Suppressor macrophage treated with lipopolysaccharide for 1 hour (primary cell): ENCODE measurements at regions not wholly inside any gene's neighbourhood (a gene's known extent, or its start where the extent isn't known, plus 50 kb on each side); places are given as distances from the start of the nearest gene placed in this dataset.

Source experiments
- DNase-seq, 3 donors: peaks; one replicate each; pipeline ENCODE4 v3.0.0-alpha.2; 2020 to 2022

DNA sequence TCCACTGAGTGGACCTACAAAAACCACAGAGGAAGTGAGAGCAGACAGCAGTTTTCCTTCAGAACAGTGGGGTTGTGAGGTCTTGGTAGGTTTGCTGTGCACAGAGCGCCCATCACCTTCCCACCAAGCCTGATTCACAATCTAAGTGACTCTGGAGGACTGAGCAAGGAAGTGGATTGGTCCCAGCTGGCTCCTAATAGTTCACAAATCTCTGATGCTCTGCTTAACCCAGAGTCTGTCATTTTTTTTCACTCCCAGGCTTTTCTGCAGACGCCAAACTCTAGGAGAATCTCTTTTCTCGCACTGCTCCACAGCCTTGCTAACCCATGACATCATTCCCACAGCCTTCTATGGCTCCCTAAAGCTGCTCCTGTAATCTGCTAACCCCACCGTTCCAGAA lies 280.4 kb downstream of the C1D start:
- no peak for DNase-seq

DNA sequence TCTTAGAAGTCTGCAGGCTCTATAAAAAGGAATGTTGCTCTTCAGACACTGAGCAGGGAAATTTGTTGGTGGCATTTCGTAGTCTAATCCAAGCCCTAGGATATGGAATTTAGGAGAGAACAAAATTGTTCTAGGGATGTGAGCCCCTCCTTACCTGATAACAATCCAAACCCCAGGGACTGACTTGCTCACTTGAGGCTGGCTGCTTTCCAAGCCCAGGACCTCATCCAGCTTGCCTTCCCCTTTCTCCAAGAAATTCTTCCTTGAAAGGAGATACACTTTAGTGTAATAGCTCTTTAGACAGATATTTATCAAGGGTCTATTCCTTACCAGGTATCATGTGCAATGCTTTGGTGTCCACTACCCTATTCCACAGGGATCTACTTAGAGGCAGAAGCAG lies 279.8 kb downstream of the C1D start:
- no peak for DNase-seq

DNA sequence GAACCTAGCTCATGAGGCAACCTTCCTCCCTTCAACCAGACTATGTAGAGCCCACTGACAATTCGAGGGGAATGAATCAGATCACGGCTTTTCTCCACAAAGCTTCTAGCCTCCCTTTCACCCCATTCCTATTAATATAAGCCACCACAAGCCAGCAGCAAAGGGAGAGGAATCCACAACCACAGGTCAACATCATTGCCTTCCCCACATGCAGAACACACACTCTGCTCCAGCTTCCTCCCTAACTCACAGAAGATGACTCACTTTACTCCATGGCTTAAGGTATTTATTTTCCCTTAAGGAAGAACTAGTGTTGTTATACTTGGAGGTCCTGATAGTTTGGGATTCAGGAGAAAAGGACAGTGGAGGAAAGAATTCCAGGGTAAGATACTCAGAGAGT lies 272.2 kb downstream of the C1D start:
- no peak for DNase-seq

- DNase-seq, result no peak
These were observed 270.6 kb downstream of the C1D start for GRCh38 chr2:67792191-67792590.

- DNase-seq, result no peak
These were observed 270.1 kb downstream of the C1D start for GRCh38 chr2:67792681-67793091.

DNA sequence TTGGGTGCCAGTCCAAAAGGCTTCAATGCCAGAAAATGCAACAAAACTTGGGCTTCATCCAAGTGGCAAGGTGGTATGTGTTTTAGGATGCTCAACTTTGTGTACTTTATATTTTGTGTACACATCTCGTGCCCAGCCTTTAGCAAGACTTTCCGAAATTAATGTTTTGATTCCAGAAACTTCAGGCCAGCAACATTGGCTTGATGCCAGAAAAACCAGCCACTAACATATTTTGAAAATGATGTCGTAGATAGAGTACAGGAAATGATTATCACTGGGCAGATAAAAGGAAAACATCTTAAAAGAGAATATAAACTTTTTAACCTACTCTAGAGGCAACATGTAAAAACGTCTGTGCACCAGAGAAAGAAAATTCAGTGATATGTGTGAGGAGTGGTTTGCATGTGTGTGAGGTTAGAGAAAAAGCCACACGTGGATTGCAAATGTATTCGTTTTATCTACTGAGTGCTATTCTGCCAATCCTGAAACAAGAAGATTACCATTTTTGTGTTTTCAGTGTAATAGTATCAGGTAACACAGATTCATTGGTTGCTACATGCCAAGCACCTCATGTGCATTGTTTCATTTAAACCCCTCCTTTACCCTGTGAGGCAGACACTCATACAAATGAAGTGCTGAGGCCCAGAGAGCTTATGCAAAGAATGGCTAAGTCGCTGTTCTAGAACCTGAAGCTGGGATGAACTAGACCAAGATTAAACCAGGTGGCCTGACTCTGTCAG lies 264.8 kb downstream of the C1D start:
- DNase-seq, result no peak

- DNase-seq, result no peak
These were observed 264.2 kb downstream of the C1D start for GRCh38 chr2:67798541-67799160.

DNA sequence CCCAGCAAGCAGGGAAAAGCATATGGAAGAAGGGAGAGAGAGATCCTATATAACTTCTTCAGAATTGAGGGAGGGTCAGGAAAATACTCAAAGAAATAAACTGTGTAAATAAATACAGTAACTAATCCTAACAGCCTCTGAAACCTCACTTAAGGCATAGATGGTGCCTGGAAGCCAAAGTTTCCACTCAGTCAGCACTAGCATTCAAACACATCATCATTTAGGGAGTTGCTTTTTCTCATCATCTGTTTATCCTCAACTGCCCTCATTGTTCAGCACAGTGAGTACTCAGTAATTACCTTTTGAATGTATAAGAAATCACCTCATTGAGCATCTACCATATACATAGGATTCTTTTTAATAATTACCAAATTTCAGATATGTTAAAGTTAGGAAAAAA lies 262.9 kb downstream of the C1D start:
- DNase-seq, result no peak

GRCh38 chr2:67802291-67802690 lies 260.5 kb downstream of the C1D start:
- no peak for DNase-seq

- DNase-seq, result no peak
These were observed 260.0 kb downstream of the C1D start for GRCh38 chr2:67802824-67803223.

DNA sequence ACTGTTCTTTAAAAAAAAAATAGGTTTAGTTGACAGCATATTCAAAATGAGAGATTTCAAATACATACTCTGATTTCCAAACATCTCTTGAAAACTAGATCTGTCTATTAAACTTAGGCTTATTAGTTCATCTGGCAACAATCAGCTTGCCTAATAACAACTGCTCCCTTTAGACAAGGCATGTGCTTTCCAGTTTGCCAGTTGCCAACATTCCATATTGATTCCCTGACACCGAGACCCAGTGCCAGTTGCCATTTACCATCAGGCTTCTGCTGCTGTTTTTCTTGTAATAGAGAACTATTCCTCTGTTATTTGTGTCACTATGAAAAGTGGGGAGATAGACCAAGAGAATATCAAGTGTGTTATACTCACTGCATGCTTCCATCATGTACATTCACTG lies 256.0 kb downstream of the C1D start:
- DNase-seq, result no peak

- no peak for DNase-seq
These were observed 254.7 kb downstream of the C1D start for GRCh38 chr2:67808112-67808511.

DNA sequence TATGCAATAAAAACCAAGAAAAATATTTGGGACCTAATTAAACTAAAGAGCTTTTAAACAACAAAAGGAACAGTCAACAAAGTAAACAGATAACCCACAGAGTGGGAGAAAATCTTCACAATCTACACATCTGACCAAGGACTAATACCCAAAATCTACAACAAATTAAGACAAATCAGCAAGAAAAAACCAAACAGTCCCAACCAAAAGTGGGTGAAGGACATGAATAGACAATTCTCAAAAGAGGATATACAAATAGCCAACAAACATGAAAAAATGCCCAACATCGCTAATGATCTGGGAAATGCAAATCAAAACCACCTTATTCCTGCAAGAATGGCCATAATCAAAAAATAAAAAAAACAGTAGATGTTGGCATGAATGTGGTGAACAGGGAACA lies 250.1 kb downstream of the C1D start:
- DNase-seq, result no peak

DNA sequence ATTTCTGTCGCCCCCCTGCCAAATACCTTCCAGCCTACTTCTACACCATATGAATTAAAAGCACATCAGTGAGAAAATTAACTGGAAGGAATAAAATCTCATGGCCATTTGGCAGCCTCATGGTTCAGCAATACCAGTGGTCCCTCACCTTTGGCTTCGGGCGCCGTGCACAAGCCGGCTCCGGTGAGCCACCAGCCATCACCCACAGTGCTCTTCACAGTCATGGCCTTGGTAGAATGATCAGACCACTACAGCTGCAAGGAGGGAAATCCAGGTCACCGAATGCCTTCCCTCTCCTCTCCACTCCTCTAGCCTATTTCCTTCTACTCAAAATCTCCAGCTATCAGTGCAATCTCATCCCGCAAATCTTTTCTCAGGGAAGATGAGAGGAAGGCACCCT lies 239.1 kb downstream of the C1D start:
- no peak for DNase-seq

DNA sequence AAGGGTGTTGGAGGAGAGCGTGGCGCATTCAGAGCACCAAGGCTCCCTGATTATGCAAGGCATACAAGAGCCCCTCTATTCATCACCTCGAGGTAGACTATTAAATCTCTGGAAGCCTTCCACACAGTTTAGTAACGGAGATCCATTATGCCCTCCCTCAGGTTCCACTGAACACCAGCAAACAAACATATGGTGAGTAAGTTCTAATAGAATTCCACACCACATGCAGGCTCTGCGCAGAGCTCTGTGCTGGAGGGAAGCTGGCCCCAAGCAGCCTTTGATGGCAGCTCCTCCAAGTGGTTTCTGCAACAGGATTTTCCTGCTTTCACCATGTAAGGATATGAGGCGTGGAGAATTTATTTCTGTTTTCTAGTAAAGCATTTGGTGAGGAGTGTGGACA lies 238.6 kb downstream of the C1D start:
- DNase-seq, result no peak

GRCh38 chr2:67825476-67825875 lies 237.3 kb downstream of the C1D start:
- peak in 1 of 3 donors; percentile 0 for DNase-seq

DNA sequence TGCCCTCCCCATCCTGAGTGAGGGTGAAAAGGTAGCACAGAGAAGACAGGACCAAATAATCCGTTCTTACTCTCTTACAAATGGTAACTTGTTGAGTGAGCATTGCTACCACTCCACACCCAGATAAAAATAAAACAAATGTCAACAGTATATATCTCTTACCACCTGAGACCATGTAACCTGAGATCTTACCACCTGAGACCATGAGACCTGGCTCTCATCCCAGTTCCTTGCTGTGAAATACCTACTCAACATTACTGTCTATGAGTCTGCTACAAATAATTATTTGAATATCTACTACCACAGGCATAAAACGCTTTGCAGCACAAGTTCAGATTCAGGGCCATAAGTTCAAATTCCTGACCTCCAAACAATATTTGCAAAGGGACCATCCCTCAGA lies 234.7 kb downstream of the C1D start:
- DNase-seq, result no peak

DNA sequence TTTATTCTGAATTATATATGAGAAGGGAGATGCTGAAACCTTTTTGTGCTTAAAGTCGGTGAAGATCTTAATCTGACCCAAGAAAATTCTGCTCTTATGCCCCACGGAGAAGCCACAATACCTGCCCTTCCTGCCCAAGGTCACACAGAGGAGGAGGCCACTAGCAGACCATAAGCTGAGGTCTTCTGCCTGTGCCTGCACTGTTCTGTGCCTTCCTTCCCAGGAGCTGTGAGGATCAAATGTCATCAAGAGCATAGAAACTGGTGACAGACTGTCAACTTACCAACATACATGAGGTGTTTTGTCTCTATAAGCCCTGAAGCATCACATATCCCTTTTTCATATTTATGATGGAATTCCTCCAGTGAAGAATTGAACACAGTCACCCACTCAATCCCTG lies 233.3 kb downstream of the C1D start:
- no peak for DNase-seq

GRCh38 chr2:67833632-67834031 lies 229.2 kb downstream of the C1D start:
- DNase-seq, result no peak

DNA sequence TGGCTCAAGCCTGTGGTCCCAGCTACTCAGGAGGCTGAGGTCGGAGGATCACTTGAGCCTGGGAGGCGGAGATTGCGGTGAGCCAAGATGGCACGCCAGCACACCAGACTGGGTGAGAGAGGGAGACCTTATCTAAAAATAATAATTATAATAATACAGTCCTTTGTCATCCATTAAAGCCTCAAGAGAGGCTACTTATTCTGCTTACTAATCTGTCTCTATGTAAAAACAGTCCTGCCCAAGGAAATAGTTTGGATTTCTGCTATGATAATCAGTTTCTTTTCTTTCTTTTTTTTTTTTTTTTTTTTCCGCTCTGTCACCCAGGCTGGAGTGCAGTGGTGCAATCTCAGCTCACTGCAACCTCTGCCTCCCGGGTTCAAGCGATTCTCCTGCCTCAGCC lies 228.3 kb downstream of the C1D start:
- no peak for DNase-seq

DNA sequence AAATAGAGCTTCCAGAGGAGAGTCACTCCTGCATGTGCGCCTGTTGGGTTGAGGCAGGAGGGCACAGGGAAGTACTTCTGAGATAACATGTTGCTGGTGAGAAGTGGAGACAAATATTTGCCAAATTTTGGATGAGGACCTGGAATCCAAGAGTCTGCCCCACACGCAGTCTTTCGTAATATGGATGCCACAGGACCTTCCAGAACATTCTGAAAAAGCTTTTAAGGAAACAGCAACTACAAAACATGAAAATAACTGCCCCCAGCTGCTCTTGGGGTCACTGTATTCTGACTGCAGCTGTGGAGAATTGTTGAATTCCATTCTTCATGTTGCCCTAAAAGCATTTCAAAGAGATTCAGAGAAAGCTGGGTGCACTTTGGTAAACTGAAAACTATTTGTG lies 227.5 kb downstream of the C1D start:
- no peak for DNase-seq

DNA sequence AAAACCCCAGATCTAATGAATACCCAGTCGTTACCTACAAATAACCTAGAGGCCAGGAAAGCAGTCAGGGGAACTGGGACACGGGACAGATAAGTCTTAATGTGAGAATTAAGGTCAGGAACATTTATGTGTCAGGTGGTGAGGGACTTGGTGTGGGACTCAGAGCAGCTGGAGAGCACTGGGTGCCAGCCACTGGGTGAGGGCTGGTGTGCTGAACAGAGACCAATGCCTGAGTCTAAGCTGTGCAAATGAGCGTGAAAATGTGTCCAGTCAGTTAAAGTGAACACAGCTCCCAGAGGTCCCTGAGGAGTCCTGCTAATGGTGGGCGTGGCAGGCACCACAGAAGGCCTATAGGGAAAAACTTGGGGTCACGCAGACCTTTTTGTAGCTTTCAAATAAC lies 225.9 kb downstream of the C1D start:
- no peak for DNase-seq

DNA sequence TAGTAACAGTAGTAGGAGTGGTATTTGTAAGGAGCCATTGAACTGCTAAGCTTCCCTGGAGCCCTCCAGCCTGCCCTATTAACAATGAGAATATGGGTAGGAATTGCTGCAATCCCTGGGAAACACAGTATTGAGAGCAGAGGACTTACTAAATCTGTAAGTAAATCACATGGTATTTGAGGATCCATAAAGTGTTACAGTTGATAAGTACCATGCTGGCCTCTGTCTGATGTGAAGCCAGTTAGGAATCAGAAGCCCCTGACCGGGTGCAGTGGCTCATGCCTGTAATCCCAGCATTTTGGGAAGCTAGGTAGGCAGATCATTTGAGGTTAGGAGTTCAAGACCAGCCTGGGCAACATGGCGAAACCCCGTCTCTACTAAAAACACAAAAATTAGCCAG lies 224.6 kb downstream of the C1D start:
- DNase-seq, result no peak

- no peak for DNase-seq
These were observed 223.6 kb downstream of the C1D start for GRCh38 chr2:67839242-67839641.

DNA sequence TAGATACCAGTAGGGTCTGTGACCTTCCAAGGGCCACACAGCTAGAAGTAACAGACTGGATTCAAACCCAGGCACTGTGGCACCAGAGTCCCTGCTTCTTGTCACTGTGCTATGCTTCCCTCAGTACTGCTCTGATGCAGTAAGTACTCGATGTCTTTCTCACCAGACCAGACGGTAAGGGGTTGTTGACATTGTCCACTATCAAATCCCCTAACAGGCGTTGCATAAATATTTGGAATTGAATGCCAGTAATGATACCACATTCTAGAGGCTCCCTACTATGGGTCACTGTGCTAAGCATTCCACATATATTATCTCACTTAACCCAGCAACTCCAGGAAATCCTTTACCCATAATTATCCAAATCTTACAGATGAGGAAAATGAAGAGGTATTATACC lies 223.1 kb downstream of the C1D start:
- DNase-seq, result no peak
